WTC11 (cell line): ENCODE measurements at regions not wholly inside any gene's neighbourhood (a gene's known extent, or its start where the extent isn't known, plus 50 kb on each side); places are given as distances from the start of the nearest gene placed in this dataset.

Experiments used
- ATAC-seq: fragments of 200-7000 bp; cut with Tn5 transposase; 2 replicates; pipeline ENCODE4 v1.10.0; 2021; ENCODE audit warnings: mild to moderate bottlenecking, moderate library complexity
- CTCF ChIA-PET: fragments of 300-600 bp; sonication (Branson Sonifier 250); formaldehyde crosslinking; loops from one replicate; lab custom pipeline; 2021; ENCODE audit warnings: antibody characterized with exemption; lab: Charles Lee
- POLR2A ChIA-PET: fragments of 350-600 bp; sonication (Branson Sonifier 250); formaldehyde crosslinking; loops from one replicate; lab custom pipeline; 2021; ENCODE audit warnings: antibody characterized with exemption; lab: Charles Lee
- DNase-seq: peaks from one replicate; pipeline ENCODE4 v3.0.0; 2021; ENCODE audit warnings: low spot score
- H3K27ac Mint-ChIP-seq: 2 replicates; pipeline ENCODE4 v1.8.0; 2021; ENCODE audit warnings: mixed read lengths
- H3K27me3 Mint-ChIP-seq: 2 replicates; pipeline ENCODE4 v1.8.0; 2021; ENCODE audit warnings: low read depth, mild to moderate bottlenecking, moderate library complexity, mixed read lengths
- H3K36me3 Mint-ChIP-seq: 2 replicates; pipeline ENCODE4 v1.8.0; 2021; ENCODE audit warnings: mixed read lengths
- H3K4me1 Mint-ChIP-seq: 2 replicates; pipeline ENCODE4 v1.8.0; 2022; ENCODE audit warnings: mixed read lengths
- H3K4me3 Mint-ChIP-seq: 2 replicates; pipeline ENCODE4 v1.8.0; 2021; ENCODE audit warnings: mild to moderate bottlenecking, moderate library complexity, mixed read lengths
- H3K9me3 Mint-ChIP-seq: 2 replicates; pipeline ENCODE4 v1.8.0; 2021; ENCODE audit warnings: mixed read lengths
- CREM ChIP-seq: sonication (generic); formaldehyde crosslinking; IDR thresholded peaks from 2 replicates; pipeline ENCODE4 v1.8.1; 2022; ENCODE audit warnings: mild to moderate bottlenecking, missing genetic modification reagents, moderate library complexity
- GABPB1 ChIP-seq: sonication (generic); formaldehyde crosslinking; IDR thresholded peaks from 2 replicates; pipeline ENCODE4 v1.8.1; 2023; ENCODE audit warnings: mild to moderate bottlenecking, missing genetic modification reagents
- GTF2I ChIP-seq: fragments of 250-450 bp; sonication (Bioruptor Pico); conservative IDR thresholded peaks from 2 replicates; pipeline ENCODE4 v1.4.0; 2021; ENCODE audit warnings: mild to moderate bottlenecking
- HMGA2 ChIP-seq: fragments of 250-450 bp; sonication (Bioruptor Pico); IDR thresholded peaks from 2 replicates; pipeline ENCODE4 v1.4.0; 2021; ENCODE audit warnings: mild to moderate bottlenecking, moderate library complexity
- JUN ChIP-seq: sonication (generic); formaldehyde crosslinking; IDR thresholded peaks from 2 replicates; pipeline ENCODE4 v1.8.0; 2023; ENCODE audit warnings: mild to moderate bottlenecking, missing genetic modification reagents
- RORB ChIP-seq: fragments of 250-450 bp; sonication (Bioruptor Pico); IDR thresholded peaks from 2 replicates; pipeline ENCODE4 v1.9.0; 2021; ENCODE audit warnings: mild to moderate bottlenecking
- TEAD1 ChIP-seq: sonication (generic); formaldehyde crosslinking; IDR thresholded peaks from 2 replicates; pipeline ENCODE4 v1.8.0; 2022; ENCODE audit warnings: mild to moderate bottlenecking, missing genetic modification reagents
- ZNF263 ChIP-seq: sonication (generic); formaldehyde crosslinking; IDR thresholded peaks from 2 replicates; pipeline ENCODE4 v1.8.1; 2022; ENCODE audit warnings: low read depth, mild to moderate bottlenecking, moderate library complexity, missing genetic modification reagents
- ZNF416 ChIP-seq: fragments of 250-450 bp; sonication (Bioruptor Pico); IDR thresholded peaks from 2 replicates; pipeline ENCODE4 v1.9.0; 2021; ENCODE audit warnings: mild to moderate bottlenecking, inconsistent platforms
- TF ChIP-seq, protein P1 (sequence below): fragments of 200-600 bp; IDR thresholded peaks from 2 replicates; pipeline ENCODE4 v1.8.0; 2022; ENCODE audit warnings: antibody characterized with exemption
- TF ChIP-seq, protein P2 (sequence below): sonication (generic); formaldehyde crosslinking; IDR thresholded peaks from 2 replicates; pipeline ENCODE4 v1.8.1; 2023; ENCODE audit warnings: mild to moderate bottlenecking, missing genetic modification reagents, moderate library complexity
- TF ChIP-seq, protein P3 (sequence below): sonication (generic); formaldehyde crosslinking; IDR thresholded peaks from 2 replicates; pipeline ENCODE4 v1.8.0; 2022; ENCODE audit warnings: mild to moderate bottlenecking, missing genetic modification reagents
- TF ChIP-seq, protein P4 (sequence below): sonication (generic); formaldehyde crosslinking; IDR thresholded peaks from 2 replicates; pipeline ENCODE4 v1.8.1; 2022; ENCODE audit warnings: mild to moderate bottlenecking, missing genetic modification reagents, moderate library complexity, borderline replicate concordance
- TF ChIP-seq, protein P5 (sequence below): sonication (generic); formaldehyde crosslinking; IDR thresholded peaks from 2 replicates; pipeline ENCODE4 v1.8.0; 2022; ENCODE audit warnings: mild to moderate bottlenecking, missing genetic modification reagents
- TF ChIP-seq, protein P6 (sequence below): sonication (generic); formaldehyde crosslinking; IDR thresholded peaks from 2 replicates; pipeline ENCODE4 v1.8.1; 2022; ENCODE audit warnings: low read depth, mild to moderate bottlenecking, moderate library complexity, missing genetic modification reagents, borderline replicate concordance
- TF ChIP-seq, protein P7 (sequence below): sonication (generic); formaldehyde crosslinking; conservative IDR thresholded peaks from 2 replicates; pipeline ENCODE4 v1.8.1; 2023; ENCODE audit warnings: mild to moderate bottlenecking, low read depth, missing genetic modification reagents, moderate library complexity

DNA sequence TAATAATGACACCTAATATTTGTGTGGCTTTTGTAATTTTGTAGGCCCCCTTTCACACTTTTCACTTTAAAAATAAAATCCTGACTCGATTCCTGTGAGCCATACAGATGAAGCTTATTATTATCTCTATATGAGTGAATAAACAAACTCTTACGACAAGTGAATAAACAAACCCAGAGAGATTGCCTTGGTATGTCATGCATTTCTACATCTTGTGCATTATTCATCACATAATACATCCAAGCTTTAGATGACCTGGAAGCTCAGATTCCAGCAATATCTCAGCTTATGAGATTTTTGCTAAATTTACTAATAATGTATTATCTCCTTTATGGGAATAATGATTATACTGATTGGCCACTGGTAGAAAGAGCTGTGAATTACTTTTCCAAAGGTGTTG lies 248.2 kb downstream of the TBX18 start:
- H3K36me3 Mint-ChIP-seq, result no peaks in the 10 kb centered on the region
- no peak overlapping the region for H3K27ac Mint-ChIP-seq
- H3K4me1 Mint-ChIP-seq, result peaks cover 13% of the 10 kb centered on the region
- CTCF ChIA-PET, result no interaction called here
- POLR2A ChIA-PET, result no interaction called here
- DNase-seq (no peak), ATAC-seq (no peak)
- H3K27me3 Mint-ChIP-seq, result no peaks in the 10 kb centered on the region
- H3K4me3 Mint-ChIP-seq, result no peak overlapping the region
- TF ChIP-seq ZNF416 (CRISPR knock-in tag), result no peak
- TF ChIP-seq, protein P1, sequence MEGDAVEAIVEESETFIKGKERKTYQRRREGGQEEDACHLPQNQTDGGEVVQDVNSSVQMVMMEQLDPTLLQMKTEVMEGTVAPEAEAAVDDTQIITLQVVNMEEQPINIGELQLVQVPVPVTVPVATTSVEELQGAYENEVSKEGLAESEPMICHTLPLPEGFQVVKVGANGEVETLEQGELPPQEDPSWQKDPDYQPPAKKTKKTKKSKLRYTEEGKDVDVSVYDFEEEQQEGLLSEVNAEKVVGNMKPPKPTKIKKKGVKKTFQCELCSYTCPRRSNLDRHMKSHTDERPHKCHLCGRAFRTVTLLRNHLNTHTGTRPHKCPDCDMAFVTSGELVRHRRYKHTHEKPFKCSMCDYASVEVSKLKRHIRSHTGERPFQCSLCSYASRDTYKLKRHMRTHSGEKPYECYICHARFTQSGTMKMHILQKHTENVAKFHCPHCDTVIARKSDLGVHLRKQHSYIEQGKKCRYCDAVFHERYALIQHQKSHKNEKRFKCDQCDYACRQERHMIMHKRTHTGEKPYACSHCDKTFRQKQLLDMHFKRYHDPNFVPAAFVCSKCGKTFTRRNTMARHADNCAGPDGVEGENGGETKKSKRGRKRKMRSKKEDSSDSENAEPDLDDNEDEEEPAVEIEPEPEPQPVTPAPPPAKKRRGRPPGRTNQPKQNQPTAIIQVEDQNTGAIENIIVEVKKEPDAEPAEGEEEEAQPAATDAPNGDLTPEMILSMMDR, result no peak
- TF ChIP-seq HMGA2 (CRISPR knock-in tag), result no peak
- TF ChIP-seq JUN (CRISPR knock-in tag), result no peak
- TF ChIP-seq GABPB1 (CRISPR knock-in tag), result no peak
- TF ChIP-seq, protein P2, sequence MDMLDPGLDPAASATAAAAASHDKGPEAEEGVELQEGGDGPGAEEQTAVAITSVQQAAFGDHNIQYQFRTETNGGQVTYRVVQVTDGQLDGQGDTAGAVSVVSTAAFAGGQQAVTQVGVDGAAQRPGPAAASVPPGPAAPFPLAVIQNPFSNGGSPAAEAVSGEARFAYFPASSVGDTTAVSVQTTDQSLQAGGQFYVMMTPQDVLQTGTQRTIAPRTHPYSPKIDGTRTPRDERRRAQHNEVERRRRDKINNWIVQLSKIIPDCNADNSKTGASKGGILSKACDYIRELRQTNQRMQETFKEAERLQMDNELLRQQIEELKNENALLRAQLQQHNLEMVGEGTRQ, result no peak
- H3K9me3 Mint-ChIP-seq, result no peaks in the 10 kb centered on the region

DNA sequence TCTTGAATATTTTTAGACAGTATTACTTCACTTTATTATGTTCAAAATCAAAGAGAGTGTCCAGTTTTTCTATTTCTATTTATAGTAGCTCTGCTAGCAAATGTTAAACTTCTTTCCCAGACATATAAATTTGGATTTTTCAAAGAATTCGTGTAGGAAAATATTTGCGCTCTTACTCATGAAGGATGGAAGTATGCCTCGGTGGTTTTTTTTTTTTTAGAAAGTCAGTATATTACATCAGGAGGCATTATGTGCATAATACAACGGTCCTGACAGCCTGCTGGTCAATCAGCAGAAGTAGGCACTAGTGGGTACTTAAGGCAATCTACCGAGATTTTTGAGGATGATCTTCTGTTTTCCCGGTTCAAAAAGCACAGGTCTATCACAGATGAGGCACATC lies 249.3 kb downstream of the TBX18 start:
- Mint-ChIP-seq H3K4me3 (no peak overlapping the region), H3K9me3 (no peaks in the 10 kb centered on the region), H3K27me3 (no peaks in the 10 kb centered on the region), H3K4me1 (peaks cover 13% of the 10 kb centered on the region), H3K36me3 (no peaks in the 10 kb centered on the region), H3K27ac (no peak overlapping the region)
- ChIA-PET CTCF (interaction anchor here (1.1 kb wide), 1 partner anchor 214 kb away, joined by 3 read pairs; no protein-coding TSS in a partner anchor), POLR2A (interaction anchor here (0.7 kb wide), 1 partner anchor 203 kb away, joined by 3 read pairs; no protein-coding TSS in a partner anchor)
- TF ChIP-seq, protein P3, sequence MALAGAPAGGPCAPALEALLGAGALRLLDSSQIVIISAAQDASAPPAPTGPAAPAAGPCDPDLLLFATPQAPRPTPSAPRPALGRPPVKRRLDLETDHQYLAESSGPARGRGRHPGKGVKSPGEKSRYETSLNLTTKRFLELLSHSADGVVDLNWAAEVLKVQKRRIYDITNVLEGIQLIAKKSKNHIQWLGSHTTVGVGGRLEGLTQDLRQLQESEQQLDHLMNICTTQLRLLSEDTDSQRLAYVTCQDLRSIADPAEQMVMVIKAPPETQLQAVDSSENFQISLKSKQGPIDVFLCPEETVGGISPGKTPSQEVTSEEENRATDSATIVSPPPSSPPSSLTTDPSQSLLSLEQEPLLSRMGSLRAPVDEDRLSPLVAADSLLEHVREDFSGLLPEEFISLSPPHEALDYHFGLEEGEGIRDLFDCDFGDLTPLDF (CRISPR knock-in tag), result no peak
- ATAC-seq, result no peak
- no peak for DNase-seq

DNA sequence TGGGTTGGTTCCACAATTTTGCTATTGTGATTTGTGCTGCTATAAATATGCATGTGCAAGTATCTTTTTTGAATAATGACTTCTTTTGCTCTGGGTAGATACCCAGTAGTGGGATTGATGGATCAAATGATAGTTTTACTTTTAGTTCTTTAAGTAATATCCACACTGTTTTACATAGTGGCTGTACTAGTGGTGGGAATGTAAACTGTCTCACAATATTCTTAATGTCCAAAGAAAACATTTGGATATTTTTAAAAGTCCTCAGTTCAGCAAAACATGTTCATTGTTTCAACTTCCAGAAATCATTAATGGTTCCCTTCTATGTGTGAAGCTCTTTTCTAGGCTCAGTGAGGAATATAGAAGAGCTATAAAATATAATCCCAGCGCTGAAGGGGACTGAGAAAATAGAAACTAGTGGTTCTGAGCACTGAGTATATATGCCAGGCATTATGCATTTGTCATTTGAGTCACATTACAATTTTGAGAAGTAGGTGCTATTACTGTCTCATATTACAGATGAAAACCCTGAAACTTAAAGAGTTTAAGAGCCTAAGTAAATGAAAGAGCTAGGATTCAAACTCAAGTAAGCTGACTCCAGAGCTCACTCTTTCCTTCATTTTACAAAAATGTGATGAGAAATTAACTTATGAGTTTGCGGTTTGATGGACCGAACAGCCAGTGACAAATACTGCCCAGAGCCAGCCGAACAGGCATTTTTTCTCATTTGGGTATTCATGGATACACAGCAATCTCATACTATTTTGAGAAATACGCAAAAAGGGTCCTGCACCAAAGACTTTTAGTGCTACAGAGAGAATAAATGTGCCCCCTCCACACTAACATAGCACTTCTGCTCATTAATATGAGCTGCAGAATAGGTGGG lies 250.1 kb downstream of the TBX18 start:
- H3K36me3 Mint-ChIP-seq, result no peaks in the 10 kb centered on the region
- ATAC-seq (no peak), DNase-seq (no peak)
- H3K27me3 Mint-ChIP-seq, result no peaks in the 10 kb centered on the region
- H3K9me3 Mint-ChIP-seq, result no peaks in the 10 kb centered on the region
- H3K4me3 Mint-ChIP-seq, result no peak overlapping the region
- ChIA-PET POLR2A (interaction anchor here (0.7 kb wide), 1 partner anchor 204 kb away, joined by 3 read pairs; no protein-coding TSS in a partner anchor), CTCF (interaction anchor here (1.1 kb wide), 1 partner anchor 215 kb away, joined by 3 read pairs; no protein-coding TSS in a partner anchor)
- peaks cover 7% of the 10 kb centered on the region; the same call in 1 of the 2 replicates for H3K4me1 Mint-ChIP-seq
- no peak overlapping the region for H3K27ac Mint-ChIP-seq
- TF ChIP-seq RORB (CRISPR knock-in tag) (no peak), TEAD1 (CRISPR knock-in tag) (no peak), CREM (CRISPR knock-in tag) (no peak), ZNF416 (CRISPR knock-in tag) (no peak), GTF2I (CRISPR knock-in tag) (no peak), ZNF263 (CRISPR knock-in tag) (no peak)
- TF ChIP-seq, protein P4, sequence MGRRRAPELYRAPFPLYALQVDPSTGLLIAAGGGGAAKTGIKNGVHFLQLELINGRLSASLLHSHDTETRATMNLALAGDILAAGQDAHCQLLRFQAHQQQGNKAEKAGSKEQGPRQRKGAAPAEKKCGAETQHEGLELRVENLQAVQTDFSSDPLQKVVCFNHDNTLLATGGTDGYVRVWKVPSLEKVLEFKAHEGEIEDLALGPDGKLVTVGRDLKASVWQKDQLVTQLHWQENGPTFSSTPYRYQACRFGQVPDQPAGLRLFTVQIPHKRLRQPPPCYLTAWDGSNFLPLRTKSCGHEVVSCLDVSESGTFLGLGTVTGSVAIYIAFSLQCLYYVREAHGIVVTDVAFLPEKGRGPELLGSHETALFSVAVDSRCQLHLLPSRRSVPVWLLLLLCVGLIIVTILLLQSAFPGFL, result no peak
- TF ChIP-seq, protein P5, sequence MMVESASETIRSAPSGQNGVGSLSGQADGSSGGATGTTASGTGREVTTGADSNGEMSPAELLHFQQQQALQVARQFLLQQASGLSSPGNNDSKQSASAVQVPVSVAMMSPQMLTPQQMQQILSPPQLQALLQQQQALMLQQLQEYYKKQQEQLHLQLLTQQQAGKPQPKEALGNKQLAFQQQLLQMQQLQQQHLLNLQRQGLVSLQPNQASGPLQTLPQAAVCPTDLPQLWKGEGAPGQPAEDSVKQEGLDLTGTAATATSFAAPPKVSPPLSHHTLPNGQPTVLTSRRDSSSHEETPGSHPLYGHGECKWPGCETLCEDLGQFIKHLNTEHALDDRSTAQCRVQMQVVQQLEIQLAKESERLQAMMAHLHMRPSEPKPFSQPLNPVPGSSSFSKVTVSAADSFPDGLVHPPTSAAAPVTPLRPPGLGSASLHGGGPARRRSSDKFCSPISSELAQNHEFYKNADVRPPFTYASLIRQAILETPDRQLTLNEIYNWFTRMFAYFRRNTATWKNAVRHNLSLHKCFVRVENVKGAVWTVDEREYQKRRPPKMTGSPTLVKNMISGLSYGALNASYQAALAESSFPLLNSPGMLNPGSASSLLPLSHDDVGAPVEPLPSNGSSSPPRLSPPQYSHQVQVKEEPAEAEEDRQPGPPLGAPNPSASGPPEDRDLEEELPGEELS (CRISPR knock-in tag), result no peak
- TF ChIP-seq, protein P6, sequence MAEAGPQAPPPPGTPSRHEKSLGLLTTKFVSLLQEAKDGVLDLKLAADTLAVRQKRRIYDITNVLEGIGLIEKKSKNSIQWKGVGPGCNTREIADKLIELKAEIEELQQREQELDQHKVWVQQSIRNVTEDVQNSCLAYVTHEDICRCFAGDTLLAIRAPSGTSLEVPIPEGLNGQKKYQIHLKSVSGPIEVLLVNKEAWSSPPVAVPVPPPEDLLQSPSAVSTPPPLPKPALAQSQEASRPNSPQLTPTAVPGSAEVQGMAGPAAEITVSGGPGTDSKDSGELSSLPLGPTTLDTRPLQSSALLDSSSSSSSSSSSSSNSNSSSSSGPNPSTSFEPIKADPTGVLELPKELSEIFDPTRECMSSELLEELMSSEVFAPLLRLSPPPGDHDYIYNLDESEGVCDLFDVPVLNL (CRISPR knock-in tag), result no peak
- TF ChIP-seq, protein P7, sequence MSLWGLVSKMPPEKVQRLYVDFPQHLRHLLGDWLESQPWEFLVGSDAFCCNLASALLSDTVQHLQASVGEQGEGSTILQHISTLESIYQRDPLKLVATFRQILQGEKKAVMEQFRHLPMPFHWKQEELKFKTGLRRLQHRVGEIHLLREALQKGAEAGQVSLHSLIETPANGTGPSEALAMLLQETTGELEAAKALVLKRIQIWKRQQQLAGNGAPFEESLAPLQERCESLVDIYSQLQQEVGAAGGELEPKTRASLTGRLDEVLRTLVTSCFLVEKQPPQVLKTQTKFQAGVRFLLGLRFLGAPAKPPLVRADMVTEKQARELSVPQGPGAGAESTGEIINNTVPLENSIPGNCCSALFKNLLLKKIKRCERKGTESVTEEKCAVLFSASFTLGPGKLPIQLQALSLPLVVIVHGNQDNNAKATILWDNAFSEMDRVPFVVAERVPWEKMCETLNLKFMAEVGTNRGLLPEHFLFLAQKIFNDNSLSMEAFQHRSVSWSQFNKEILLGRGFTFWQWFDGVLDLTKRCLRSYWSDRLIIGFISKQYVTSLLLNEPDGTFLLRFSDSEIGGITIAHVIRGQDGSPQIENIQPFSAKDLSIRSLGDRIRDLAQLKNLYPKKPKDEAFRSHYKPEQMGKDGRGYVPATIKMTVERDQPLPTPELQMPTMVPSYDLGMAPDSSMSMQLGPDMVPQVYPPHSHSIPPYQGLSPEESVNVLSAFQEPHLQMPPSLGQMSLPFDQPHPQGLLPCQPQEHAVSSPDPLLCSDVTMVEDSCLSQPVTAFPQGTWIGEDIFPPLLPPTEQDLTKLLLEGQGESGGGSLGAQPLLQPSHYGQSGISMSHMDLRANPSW (CRISPR knock-in tag), result no peak
